ENCODE measurements at regions not wholly inside any gene's neighbourhood (a gene's known extent, or its start where the extent isn't known, plus 50 kb on each side); places are given as distances from the start of the nearest gene placed in this dataset.

DNA sequence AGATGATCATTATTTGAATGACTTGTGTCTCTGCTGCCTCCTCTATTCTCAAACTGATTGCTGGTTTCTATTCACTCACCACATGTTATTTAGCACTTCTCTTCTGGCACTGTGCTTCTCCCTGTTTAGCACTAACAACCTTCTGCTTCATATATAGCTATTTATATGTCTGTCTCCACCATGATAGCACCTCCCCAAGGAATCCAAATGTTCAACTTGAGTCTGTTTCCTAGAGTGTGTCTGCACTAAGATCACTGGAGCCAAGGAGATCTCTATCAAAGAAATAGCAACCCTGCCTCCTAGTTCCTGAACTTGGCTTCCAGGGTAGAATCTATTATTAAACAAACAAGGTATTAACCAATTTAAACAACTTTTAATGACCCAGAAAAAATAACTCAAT, 104.5 kb downstream of the CYP26A1 start:
- no peaks in the 10 kb centered on the region for H3K27me3 ChIP-seq (replicated peaks; ENCODE audit: control insufficient read depth, insufficient read depth, low read length)
- TF ChIP-seq, protein P1, sequence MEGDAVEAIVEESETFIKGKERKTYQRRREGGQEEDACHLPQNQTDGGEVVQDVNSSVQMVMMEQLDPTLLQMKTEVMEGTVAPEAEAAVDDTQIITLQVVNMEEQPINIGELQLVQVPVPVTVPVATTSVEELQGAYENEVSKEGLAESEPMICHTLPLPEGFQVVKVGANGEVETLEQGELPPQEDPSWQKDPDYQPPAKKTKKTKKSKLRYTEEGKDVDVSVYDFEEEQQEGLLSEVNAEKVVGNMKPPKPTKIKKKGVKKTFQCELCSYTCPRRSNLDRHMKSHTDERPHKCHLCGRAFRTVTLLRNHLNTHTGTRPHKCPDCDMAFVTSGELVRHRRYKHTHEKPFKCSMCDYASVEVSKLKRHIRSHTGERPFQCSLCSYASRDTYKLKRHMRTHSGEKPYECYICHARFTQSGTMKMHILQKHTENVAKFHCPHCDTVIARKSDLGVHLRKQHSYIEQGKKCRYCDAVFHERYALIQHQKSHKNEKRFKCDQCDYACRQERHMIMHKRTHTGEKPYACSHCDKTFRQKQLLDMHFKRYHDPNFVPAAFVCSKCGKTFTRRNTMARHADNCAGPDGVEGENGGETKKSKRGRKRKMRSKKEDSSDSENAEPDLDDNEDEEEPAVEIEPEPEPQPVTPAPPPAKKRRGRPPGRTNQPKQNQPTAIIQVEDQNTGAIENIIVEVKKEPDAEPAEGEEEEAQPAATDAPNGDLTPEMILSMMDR (IDR thresholded peaks at IDR 0.05; ENCODE audit: insufficient read depth, low read length, poor library complexity, severe bottlenecking): no peak
- no peak overlapping the region for H3K4me3 ChIP-seq (replicated peaks; ENCODE audit: low read depth, low read length)
- H3K36me3 ChIP-seq (ENCODE audit: control insufficient read depth, insufficient read depth, low read length): no peaks in the 10 kb centered on the region
- DNase-seq (ENCODE audit: extremely low read depth, insufficient read length): no peak

DNA sequence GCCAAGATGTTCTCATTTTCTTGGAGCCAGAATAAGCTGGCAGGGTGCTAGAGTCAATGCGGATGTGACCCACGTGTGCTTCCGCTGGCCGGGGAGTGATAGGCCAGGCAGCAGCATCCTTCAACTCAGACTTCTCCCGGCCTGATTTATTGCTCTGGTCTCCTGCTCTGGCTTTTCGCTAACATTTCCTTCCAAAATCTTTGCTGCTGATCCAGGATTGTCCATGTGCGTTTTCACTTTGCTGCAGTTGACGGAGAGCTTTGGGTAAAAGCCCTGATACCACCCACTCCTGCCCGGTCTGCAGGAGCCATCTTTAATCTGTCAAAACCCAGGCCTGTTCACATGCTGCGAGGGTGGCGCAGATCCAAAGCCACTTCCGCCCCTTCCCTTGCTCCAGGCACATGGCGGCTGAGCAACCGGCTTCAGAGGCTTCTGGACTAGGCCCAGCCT, 106.8 kb downstream of the CYP26A1 start:
- H3K4me3 ChIP-seq (replicated peaks; ENCODE audit: low read depth, low read length): no peak overlapping the region
- H3K27me3 ChIP-seq (replicated peaks; ENCODE audit: control insufficient read depth, insufficient read depth, low read length): no peaks in the 10 kb centered on the region
- TF ChIP-seq, protein P1 (IDR thresholded peaks at IDR 0.05; ENCODE audit: insufficient read depth, low read length, poor library complexity, severe bottlenecking): no peak
- DNase-seq (ENCODE audit: extremely low read depth, insufficient read length): no peak
- H3K36me3 ChIP-seq (ENCODE audit: control insufficient read depth, insufficient read depth, low read length): no peaks in the 10 kb centered on the region

DNA sequence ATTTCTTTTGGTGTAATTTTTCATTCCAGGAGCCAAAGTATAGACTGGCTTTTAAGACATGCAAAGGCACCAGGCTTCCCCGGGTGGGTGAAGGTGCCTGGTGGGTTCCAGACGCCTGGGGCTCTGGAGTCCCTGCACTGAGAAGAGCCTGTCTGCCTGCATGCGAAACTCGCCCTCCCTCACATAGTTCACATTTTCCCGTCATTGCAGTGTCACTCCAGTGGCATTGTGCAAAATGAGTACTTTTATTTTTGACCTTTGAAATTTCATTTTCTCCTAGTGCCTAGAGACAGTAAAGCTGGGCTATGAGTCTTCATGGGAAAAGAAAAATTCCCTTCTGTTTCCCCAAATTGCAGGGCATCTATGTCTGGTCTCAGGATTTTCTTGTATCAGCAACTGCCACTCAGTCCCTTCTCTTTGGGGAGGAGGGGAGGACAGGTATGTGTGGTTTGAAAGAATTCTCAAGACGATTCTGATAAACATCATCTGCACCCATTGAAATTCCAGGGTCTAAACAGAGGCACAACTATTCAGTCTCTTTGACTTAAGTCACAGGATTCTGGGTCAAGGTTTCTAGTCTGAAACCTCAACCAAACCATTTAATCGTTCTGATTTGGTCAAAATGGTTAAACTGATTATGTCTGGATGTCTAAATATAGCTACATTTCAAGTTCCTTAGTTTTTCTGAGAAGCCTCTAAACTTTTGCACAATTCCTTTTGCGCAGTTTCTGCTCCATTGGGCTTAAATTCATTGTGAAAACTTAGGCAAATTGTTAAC, 107.8 kb downstream of the CYP26A1 start:
- TF ChIP-seq, protein P1 (IDR thresholded peaks at IDR 0.05; ENCODE audit: insufficient read depth, low read length, poor library complexity, severe bottlenecking): no peak
- no peaks in the 10 kb centered on the region for H3K27me3 ChIP-seq (replicated peaks; ENCODE audit: control insufficient read depth, insufficient read depth, low read length)
- no peak for DNase-seq (ENCODE audit: extremely low read depth, insufficient read length)
- H3K36me3 ChIP-seq (ENCODE audit: control insufficient read depth, insufficient read depth, low read length): no peaks in the 10 kb centered on the region
- H3K4me3 ChIP-seq (replicated peaks; ENCODE audit: low read depth, low read length): no peak overlapping the region

DNA sequence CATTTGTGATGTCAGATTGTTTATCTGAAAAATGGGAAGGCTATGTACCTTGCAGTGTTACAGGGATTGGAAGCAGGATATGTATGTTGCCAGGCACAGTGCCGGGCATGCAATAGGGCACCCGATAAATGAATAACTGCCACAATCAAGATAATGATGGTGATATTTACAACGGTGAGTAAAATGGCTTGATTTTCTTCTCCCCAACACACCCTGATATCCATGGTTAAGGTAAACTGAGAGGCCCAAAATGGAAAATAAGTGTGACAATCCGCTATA, 108.3 kb downstream of the CYP26A1 start:
- H3K27me3 ChIP-seq (replicated peaks; ENCODE audit: control insufficient read depth, insufficient read depth, low read length): no peaks in the 10 kb centered on the region
- H3K36me3 ChIP-seq (ENCODE audit: control insufficient read depth, insufficient read depth, low read length): no peaks in the 10 kb centered on the region
- DNase-seq (ENCODE audit: extremely low read depth, insufficient read length): no peak
- TF ChIP-seq, protein P1 (IDR thresholded peaks at IDR 0.05; ENCODE audit: insufficient read depth, low read length, poor library complexity, severe bottlenecking): no peak
- no peak overlapping the region for H3K4me3 ChIP-seq (replicated peaks; ENCODE audit: low read depth, low read length)

DNA sequence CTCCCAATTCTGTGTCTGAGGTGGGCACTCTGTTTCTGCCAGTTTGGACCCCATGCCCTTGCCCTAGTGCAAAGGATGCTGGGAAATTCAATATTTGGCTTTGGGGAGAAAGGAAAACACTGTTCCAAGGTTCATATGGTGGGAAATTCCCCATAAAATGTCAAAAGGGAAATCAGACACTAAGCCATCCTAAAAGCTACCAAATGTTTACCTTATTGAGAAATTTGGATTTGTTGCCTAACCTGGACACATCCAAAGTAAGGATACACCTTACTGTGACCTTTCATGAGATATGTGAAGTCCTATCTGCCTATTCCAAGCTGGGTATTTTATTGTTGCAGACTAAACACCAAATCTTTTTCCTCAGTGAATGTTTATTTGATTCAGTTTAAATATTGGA, 109.1 kb downstream of the CYP26A1 start:
- DNase-seq (ENCODE audit: extremely low read depth, insufficient read length): no peak

More for the DNA sequence above, 109.1 kb downstream of the CYP26A1 start:
- Histone ChIP-seq H3K36me3 (ENCODE audit: control insufficient read depth, insufficient read depth, low read length) (no peaks in the 10 kb centered on the region), H3K4me3 (replicated peaks; ENCODE audit: low read depth, low read length) (no peak overlapping the region), H3K27me3 (replicated peaks; ENCODE audit: control insufficient read depth, insufficient read depth, low read length) (no peaks in the 10 kb centered on the region)
- TF ChIP-seq, protein P1 (IDR thresholded peaks at IDR 0.05; ENCODE audit: insufficient read depth, low read length, poor library complexity, severe bottlenecking): no peak

All from GM06990 (cell line).